Thymus (tissue), 11 donors: ENCODE measurements at regions not wholly inside any gene's neighbourhood (a gene's known extent, or its start where the extent isn't known, plus 50 kb on each side); places are given as distances from the start of the nearest gene placed in this dataset.

Experiments
- DNase-seq, 9 donors: peaks; one replicate each; pipeline ENCODE4 v3.0.0-alpha.2; 2013; ENCODE audit warnings: low spot score in 9 of 9, low read depth in 6 of 9, missing footprints in 1 of 9
- H3K27ac ChIP-seq, 2 donors: one replicate each; pipeline ENCODE4 v1.5.1; 2013; ENCODE audit warnings: control low read depth in 1 of 2, low read depth in 1 of 2, low read length in 1 of 2, mild to moderate bottlenecking in 1 of 2, moderate library complexity in 1 of 2
- H3K27me3 ChIP-seq, 2 donors: one replicate each; pipeline ENCODE4 v1.5.1; 2013; ENCODE audit warnings: low read length in 1 of 2; ENCODE audit not compliant: control insufficient read depth in 2 of 2, insufficient read depth in 1 of 2
- H3K36me3 ChIP-seq, 2 donors: one replicate each; pipeline ENCODE4 v1.5.1; 2013; ENCODE audit warnings: low read length in 1 of 2, mild to moderate bottlenecking in 1 of 2, moderate library complexity in 1 of 2; ENCODE audit not compliant: control insufficient read depth in 2 of 2, insufficient read depth in 2 of 2
- H3K4me1 ChIP-seq, 2 donors: one replicate each; pipeline ENCODE4 v1.5.1; 2013; ENCODE audit warnings: low read length in 2 of 2; ENCODE audit not compliant: control insufficient read depth in 2 of 2, insufficient read depth in 2 of 2
- H3K4me3 ChIP-seq, 2 donors: one replicate each; pipeline ENCODE4 v1.5.1; 2013; ENCODE audit warnings: low read length in 2 of 2, control low read depth in 1 of 2, mild to moderate bottlenecking in 1 of 2
- H3K9me3 ChIP-seq, 2 donors: one replicate each; pipeline ENCODE4 v1.5.1; 2013; ENCODE audit warnings: low read length in 1 of 2, mild to moderate bottlenecking in 1 of 2; ENCODE audit not compliant: control insufficient read depth in 2 of 2, insufficient read depth in 1 of 2
- WGBS: extraction: QIAGEN DNeasy Blood & Tissue Kit; methylation state at CpG from one replicate; pipeline ENCODE4 v1.1.7; 2013; 5-methylcytosine and 5-hydroxymethylcytosine counted together
- donor health status: healthy.

GRCh38 chr2:221649051-221649775, 77.1 kb upstream of the EPHA4 start:
- no peak for DNase-seq
- H3K27me3 ChIP-seq = no peaks in the 10 kb centered on the region
- no peaks in the 10 kb centered on the region for H3K9me3 ChIP-seq
- WGBS = 89% methylated on average over 5 of the region's 5 CpGs
- H3K36me3 ChIP-seq = no peaks in the 10 kb centered on the region
- H3K4me3 ChIP-seq = no peak overlapping the region
- no peaks in the 10 kb centered on the region for H3K4me1 ChIP-seq
- no peak overlapping the region for H3K27ac ChIP-seq

GRCh38 chr2:221642447-221642846, 70.3 kb upstream of the EPHA4 start:
- Histone ChIP-seq H3K27ac (no peak overlapping the region), H3K36me3 (no peaks in the 10 kb centered on the region), H3K4me1 (no peaks in the 10 kb centered on the region), H3K9me3 (no peaks in the 10 kb centered on the region), H3K27me3 (no peaks in the 10 kb centered on the region), H3K4me3 (no peak overlapping the region)
- 97% methylated on average over 3 of the region's 3 CpGs for WGBS
- DNase-seq = no peak

- H3K4me1 ChIP-seq = no peaks in the 10 kb centered on the region
- DNase-seq = peak in 1 of 9 donors; percentile 2
- H3K9me3 ChIP-seq = no peaks in the 10 kb centered on the region
- H3K27me3 ChIP-seq = no peaks in the 10 kb centered on the region
- H3K27ac ChIP-seq = no peak overlapping the region
- no peaks in the 10 kb centered on the region for H3K36me3 ChIP-seq
- no peak overlapping the region for H3K4me3 ChIP-seq
- WGBS = 67% methylated on average over 13 of the region's 13 CpGs
Measured at GRCh38 chr2:221641181-221641871, 69.2 kb upstream of the EPHA4 start.

- WGBS = 90% methylated on average over 1 of the region's 1 CpG
- Histone ChIP-seq H3K36me3 (no peaks in the 10 kb centered on the region), H3K27me3 (no peaks in the 10 kb centered on the region), H3K27ac (no peak overlapping the region), H3K4me3 (no peak overlapping the region), H3K9me3 (no peaks in the 10 kb centered on the region), H3K4me1 (no peaks in the 10 kb centered on the region)
- DNase-seq = no peak
Measured at GRCh38 chr2:221640686-221641085, 68.6 kb upstream of the EPHA4 start.

GRCh38 chr2:221637851-221638250, 65.7 kb upstream of the EPHA4 start:
- H3K9me3 ChIP-seq = no peaks in the 10 kb centered on the region
- H3K36me3 ChIP-seq = no peaks in the 10 kb centered on the region
- no peak overlapping the region for H3K4me3 ChIP-seq
- no peak overlapping the region for H3K27ac ChIP-seq
- DNase-seq = no peak
- no peaks in the 10 kb centered on the region for H3K4me1 ChIP-seq
- 94% methylated on average over 2 of the region's 2 CpGs for WGBS
- H3K27me3 ChIP-seq = no peaks in the 10 kb centered on the region

GRCh38 chr2:221635949-221636348, 63.8 kb upstream of the EPHA4 start:
- Histone ChIP-seq H3K4me3 (no peak overlapping the region), H3K36me3 (no peaks in the 10 kb centered on the region), H3K27ac (no peak overlapping the region), H3K27me3 (no peaks in the 10 kb centered on the region), H3K4me1 (no peaks in the 10 kb centered on the region), H3K9me3 (no peaks in the 10 kb centered on the region)
- DNase-seq = no peak

- 96% methylated on average over 5 of the region's 5 CpGs for WGBS
- H3K27me3 ChIP-seq = no peaks in the 10 kb centered on the region
- H3K4me1 ChIP-seq = no peaks in the 10 kb centered on the region
- H3K9me3 ChIP-seq = no peaks in the 10 kb centered on the region
- no peak overlapping the region for H3K4me3 ChIP-seq
- DNase-seq = no peak
- no peaks in the 10 kb centered on the region for H3K36me3 ChIP-seq
- no peak overlapping the region for H3K27ac ChIP-seq
Measured at GRCh38 chr2:221629468-221629867, 57.4 kb upstream of the EPHA4 start.

- Histone ChIP-seq H3K9me3 (no peaks in the 10 kb centered on the region), H3K4me1 (no peaks in the 10 kb centered on the region), H3K36me3 (no peaks in the 10 kb centered on the region), H3K27ac (no peak overlapping the region), H3K27me3 (no peaks in the 10 kb centered on the region), H3K4me3 (no peak overlapping the region)
- no peak for DNase-seq
- WGBS = 93% methylated on average over 1 of the region's 1 CpG
Measured at GRCh38 chr2:221624475-221624874, 52.4 kb upstream of the EPHA4 start.
